ENCODE measurements at regions not wholly inside any gene's neighbourhood (a gene's known extent, or its start where the extent isn't known, plus 50 kb on each side); places are given as distances from the start of the nearest gene placed in this dataset.

DNA sequence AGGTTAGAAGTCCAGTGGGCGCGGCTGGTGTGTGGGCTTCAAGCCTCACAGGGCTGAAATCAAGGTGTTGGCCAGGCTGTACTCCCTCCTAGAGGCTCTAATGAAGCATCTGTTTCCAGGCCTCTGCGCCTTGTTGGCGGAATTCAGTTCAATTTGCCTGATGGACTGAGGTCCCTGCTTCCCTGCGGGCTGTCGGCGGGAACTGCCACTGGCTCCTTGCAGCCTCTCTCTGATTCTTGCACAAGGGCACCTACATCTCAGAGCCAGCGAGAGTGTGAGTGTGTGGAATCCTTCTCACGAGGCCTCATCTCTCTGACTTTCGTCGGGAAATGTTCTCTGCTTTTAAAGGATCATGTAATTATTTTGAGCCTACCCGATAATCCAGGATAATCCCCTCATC is 128.6 kb downstream of the DLEU7 start:
- TF ChIP-seq POLR2A (IDR thresholded peaks at IDR 0.05): no peak
- TF ChIP-seq POLR2AphosphoS5 (IDR thresholded peaks at IDR 0.05): no peak
- TF ChIP-seq, protein P1, sequence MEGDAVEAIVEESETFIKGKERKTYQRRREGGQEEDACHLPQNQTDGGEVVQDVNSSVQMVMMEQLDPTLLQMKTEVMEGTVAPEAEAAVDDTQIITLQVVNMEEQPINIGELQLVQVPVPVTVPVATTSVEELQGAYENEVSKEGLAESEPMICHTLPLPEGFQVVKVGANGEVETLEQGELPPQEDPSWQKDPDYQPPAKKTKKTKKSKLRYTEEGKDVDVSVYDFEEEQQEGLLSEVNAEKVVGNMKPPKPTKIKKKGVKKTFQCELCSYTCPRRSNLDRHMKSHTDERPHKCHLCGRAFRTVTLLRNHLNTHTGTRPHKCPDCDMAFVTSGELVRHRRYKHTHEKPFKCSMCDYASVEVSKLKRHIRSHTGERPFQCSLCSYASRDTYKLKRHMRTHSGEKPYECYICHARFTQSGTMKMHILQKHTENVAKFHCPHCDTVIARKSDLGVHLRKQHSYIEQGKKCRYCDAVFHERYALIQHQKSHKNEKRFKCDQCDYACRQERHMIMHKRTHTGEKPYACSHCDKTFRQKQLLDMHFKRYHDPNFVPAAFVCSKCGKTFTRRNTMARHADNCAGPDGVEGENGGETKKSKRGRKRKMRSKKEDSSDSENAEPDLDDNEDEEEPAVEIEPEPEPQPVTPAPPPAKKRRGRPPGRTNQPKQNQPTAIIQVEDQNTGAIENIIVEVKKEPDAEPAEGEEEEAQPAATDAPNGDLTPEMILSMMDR (IDR thresholded peaks at IDR 0.05): no peak
- TF ChIP-seq EP300 (IDR thresholded peaks at IDR 0.05): no peak
